K562 (cell line): ENCODE measurements at regions not wholly inside any gene's neighbourhood (a gene's known extent, or its start where the extent isn't known, plus 50 kb on each side); places are given as distances from the start of the nearest gene placed in this dataset.
A peak's percentile ranks its signal among the peaks of the same experiment; 100 is the strongest.
"Not testable (repeated sequence)": the region's sequence is repeated elsewhere in the genome, so short reads cannot be mapped to it uniquely, and the experiment has no call there.

ENCODE experiments used
- ATAC-seq: fragments of 200-7000 bp; cut with Tn5 transposase; 3 replicates; pipeline ENCODE4 v1.9.1; 2020; ENCODE audit warnings: moderate library complexity
- BruUV-seq: library from RNA; stranded (reverse); fragments of 400-500 nt; replicated peaks from 2 replicates; lab custom pipeline; 2021; lab: Mats Ljungman, UMichigan
- CTCF ChIA-PET: fragments of 300-600 bp; formaldehyde crosslinking; extraction: SDS; loops from one replicate; lab custom pipeline; 2021; ENCODE audit warnings: low intra/inter-chr PET ratio; lab: Yijun Ruan, JAX
- POLR2A ChIA-PET: fragments of 300-600, 350-650 bp; sonication (Branson Sonifier 250); formaldehyde crosslinking; extraction: SDS; loops from one replicate; lab custom pipeline; 2021; ENCODE audit warnings: antibody characterized with exemption, inconsistent platforms; lab: Yijun Ruan, JAX
- DNase-seq, 4 experiments: peaks; one replicate each; pipeline versions ENCODE4 v3.0.0 to v3.0.0-alpha.2; 2011 to 2018; ENCODE audit warnings: low spot score in 3 of 4, mixed read lengths in 3 of 4; ENCODE audit errors: extremely low read depth in 1 of 4
- FAIRE-seq: peaks from 2 replicates; lab custom pipeline; 2011; peaks lifted over from hg19 to GRCh38; lab: Jason Lieb, UNC
- H2AFZ ChIP-seq: 2 replicates; pipeline ENCODE4 v1.6.0; 2011; ENCODE audit warnings: low read depth, low read length, control low read depth, inconsistent platforms
- H3K27ac ChIP-seq: fragments of 200-600 bp; 3 replicates; pipeline ENCODE4 v1.8.0; 2011; ENCODE audit warnings: low read depth, mild to moderate bottlenecking, control low read depth, inconsistent platforms, low read length, moderate library complexity, mixed read lengths; ENCODE audit errors: extremely low read depth
- H3K27me3 ChIP-seq, 2 experiments: fragments of 300-600 bp in 1 of 2; 2 replicates in 1 of 2; 3 replicates in 1 of 2; pipeline versions ENCODE4 v1.6.0 to v1.8.0; 2011; ENCODE audit warnings: inconsistent platforms in 2 of 2, low read length in 2 of 2, mild to moderate bottlenecking in 1 of 2, mixed read lengths in 1 of 2, moderate library complexity in 1 of 2; ENCODE audit not compliant: control insufficient read depth in 2 of 2, insufficient read depth in 2 of 2
- H3K36me3 ChIP-seq: fragments of 300-600 bp; 3 replicates; pipeline ENCODE4 v1.8.0; 2011; ENCODE audit warnings: mild to moderate bottlenecking, low read length, inconsistent platforms; ENCODE audit not compliant: control insufficient read depth, insufficient read depth
- H3K4me1 ChIP-seq, 2 experiments: fragments of 200-600 bp in 1 of 2; replicated peaks in 1 of 2; 2 replicates in 1 of 2; 3 replicates in 1 of 2; pipeline versions ENCODE4 v1.5.1 to v1.8.0; 2011; ENCODE audit warnings: inconsistent platforms in 2 of 2, low read length in 2 of 2, mild to moderate bottlenecking in 1 of 2, mixed read lengths in 1 of 2, moderate library complexity in 1 of 2; ENCODE audit not compliant: control insufficient read depth in 2 of 2, insufficient read depth in 2 of 2
- H3K4me2 ChIP-seq: 2 replicates; pipeline ENCODE4 v1.6.1; 2011; ENCODE audit warnings: low read length, control low read depth, inconsistent platforms, mixed read lengths; ENCODE audit not compliant: insufficient read depth
- H3K4me3 ChIP-seq: fragments of 200-600 bp; sonication (generic), shearing (Covaris generic); 2 replicates; pipeline ENCODE4 v1.5.1; 2016; ENCODE audit warnings: control low read depth, inconsistent platforms
- H3K79me2 ChIP-seq: fragments of 200-600 bp; 3 replicates; pipeline ENCODE4 v1.8.0; 2011; ENCODE audit warnings: low read length, inconsistent platforms; ENCODE audit not compliant: control insufficient read depth, insufficient read depth
- H3K9ac ChIP-seq, 2 experiments: 2 replicates each; pipeline versions ENCODE4 v1.6.0 to v1.6.1; 2011; ENCODE audit warnings: low read depth in 2 of 2, low read length in 2 of 2, control low read depth in 1 of 2, inconsistent platforms in 1 of 2, mild to moderate bottlenecking in 1 of 2, mixed read lengths in 1 of 2; ENCODE audit not compliant: insufficient read depth in 1 of 2
- H3K9me1 ChIP-seq: one replicate; pipeline ENCODE4 v1.6.0; 2011; ENCODE audit warnings: inconsistent platforms, mild to moderate bottlenecking, low read length, moderate library complexity; ENCODE audit not compliant: control insufficient read depth, insufficient read depth
- H3K9me3 ChIP-seq: replicated peaks from 2 replicates; pipeline ENCODE4 v1.5.1; 2011; ENCODE audit warnings: low read depth, low read length, inconsistent platforms; ENCODE audit not compliant: control insufficient read depth, insufficient read depth
- H4K20me1 ChIP-seq: replicated peaks from 2 replicates; pipeline ENCODE4 v1.6.1; 2011; ENCODE audit warnings: low read length, inconsistent platforms, mixed read lengths; ENCODE audit not compliant: control insufficient read depth, insufficient read depth
- WGBS: fragments of 100-300 bp; shearing (Covaris generic); methylation state at CpG from one replicate; pipeline ENCODE4 v1.1.6; 2016; ENCODE audit warnings: low coverage, mixed read lengths; ENCODE audit not compliant: insufficient coverage; ENCODE audit errors: missing lambda C conversion rate; 5-methylcytosine and 5-hydroxymethylcytosine counted together
- in situ Hi-C: fragments of 300-500 bp; cut with MboI; formaldehyde crosslinking; loops from 4 replicates; pipeline ENCODE4 v1.15.0; 2018; ENCODE audit warnings: inconsistent platforms, mixed read lengths
- intact Hi-C: fragments of 100-400 bp; cut with micrococcal nuclease; formaldehyde crosslinking; loops from 2 replicates; pipeline ENCODE4 v1.14.2; 2022

- H3K27ac ChIP-seq, H3K4me2 ChIP-seq, H3K9me3 ChIP-seq, FAIRE-seq, H3K79me2 ChIP-seq, H3K4me1 ChIP-seq, H2AFZ ChIP-seq, CTCF ChIA-PET, BruUV-seq, POLR2A ChIA-PET, intact Hi-C loops, H3K9me1 ChIP-seq, H3K27me3 ChIP-seq, H4K20me1 ChIP-seq, H3K9ac ChIP-seq, DNase-seq, in situ Hi-C loops, H3K4me3 ChIP-seq, H3K36me3 ChIP-seq: not testable (repeated sequence)
- WGBS, result 80% methylated on average over 1 of the region's 18 CpGs
- ATAC-seq, result peak; percentile 98
Measured at GRCh38 chr21:5147685-5148084, 5373.7 kb upstream of the TPTE start.

GRCh38 chr21:5149222-5149621, 5372.2 kb upstream of the TPTE start:
- H3K27me3 ChIP-seq, H3K4me3 ChIP-seq, H3K9ac ChIP-seq, intact Hi-C loops, DNase-seq, CTCF ChIA-PET, H3K9me1 ChIP-seq, ATAC-seq, H3K79me2 ChIP-seq, FAIRE-seq, POLR2A ChIA-PET, H3K36me3 ChIP-seq, H2AFZ ChIP-seq, BruUV-seq, H4K20me1 ChIP-seq, H3K4me1 ChIP-seq, H3K27ac ChIP-seq, in situ Hi-C loops, H3K4me2 ChIP-seq, H3K9me3 ChIP-seq: not testable (repeated sequence)
- 93% methylated on average over 5 of the region's 14 CpGs for WGBS
